GM08714 (cell line): ENCODE measurements at regions not wholly inside any gene's neighbourhood (a gene's known extent, or its start where the extent isn't known, plus 50 kb on each side); places are given as distances from the start of the nearest gene placed in this dataset.

Experiments used
- H3K4me3 ChIP-seq: fragments of 200-500 bp; sonication (Bioruptor generic); 2 replicates; pipeline ENCODE4 v1.5.1; 2014; ENCODE audit warnings: mild to moderate bottlenecking, low read length, inconsistent platforms
- ZNF274 ChIP-seq: IDR thresholded peaks from 2 replicates; pipeline ENCODE4 v1.6.1; 2012; ENCODE audit warnings: mild to moderate bottlenecking, low read depth, low read length

GRCh38 chr5:152804179-152804578 lies 399.1 kb upstream of the NMUR2 start:
- no peak for TF ChIP-seq ZNF274
- H3K4me3 ChIP-seq, result no peak overlapping the region

GRCh38 chr5:152811988-152812387 lies 406.9 kb upstream of the NMUR2 start:
- H3K4me3 ChIP-seq, result no peak overlapping the region

GRCh38 chr5:152813526-152813925 lies 408.4 kb upstream of the NMUR2 start:
- no peak for TF ChIP-seq ZNF274

More at GRCh38 chr5:152811988-152812387, 406.9 kb upstream of the NMUR2 start:
- no peak for TF ChIP-seq ZNF274

GRCh38 chr5:152819891-152820290 lies 414.8 kb upstream of the NMUR2 start:
- H3K4me3 ChIP-seq, result no peak overlapping the region
- TF ChIP-seq ZNF274, result no peak

More at GRCh38 chr5:152813526-152813925, 408.4 kb upstream of the NMUR2 start:
- no peak overlapping the region for H3K4me3 ChIP-seq

GRCh38 chr5:152824316-152824715 lies 419.2 kb upstream of the NMUR2 start:
- TF ChIP-seq ZNF274, result no peak
- no peak overlapping the region for H3K4me3 ChIP-seq

- no peak for TF ChIP-seq ZNF274
- no peak overlapping the region for H3K4me3 ChIP-seq
Observed at GRCh38 chr5:152838241-152838786, 433.2 kb upstream of the NMUR2 start.

GRCh38 chr5:152844713-152845112 lies 439.6 kb upstream of the NMUR2 start:
- TF ChIP-seq ZNF274, result no peak
- H3K4me3 ChIP-seq, result no peak overlapping the region

GRCh38 chr5:152853361-152853760 lies 448.3 kb upstream of the NMUR2 start:
- no peak for TF ChIP-seq ZNF274

GRCh38 chr5:152855441-152855840 lies 450.4 kb upstream of the NMUR2 start:
- no peak for TF ChIP-seq ZNF274
- H3K4me3 ChIP-seq, result no peak overlapping the region

More at GRCh38 chr5:152853361-152853760, 448.3 kb upstream of the NMUR2 start:
- H3K4me3 ChIP-seq, result no peak overlapping the region

- no peak for TF ChIP-seq ZNF274
- no peak overlapping the region for H3K4me3 ChIP-seq
Observed at GRCh38 chr5:152861231-152861630, 456.2 kb upstream of the NMUR2 start.

- H3K4me3 ChIP-seq, result no peak overlapping the region
- no peak for TF ChIP-seq ZNF274
Observed at GRCh38 chr5:152864447-152864846, 459.4 kb upstream of the NMUR2 start.

GRCh38 chr5:152864991-152865390 lies 459.9 kb upstream of the NMUR2 start:
- H3K4me3 ChIP-seq, result no peak overlapping the region
- no peak for TF ChIP-seq ZNF274

GRCh38 chr5:152869971-152870370 lies 464.9 kb upstream of the NMUR2 start:
- TF ChIP-seq ZNF274, result no peak
- H3K4me3 ChIP-seq, result no peak overlapping the region

- H3K4me3 ChIP-seq, result no peak overlapping the region
- no peak for TF ChIP-seq ZNF274
Observed at GRCh38 chr5:152882621-152883020, 477.5 kb upstream of the NMUR2 start.

- TF ChIP-seq ZNF274, result no peak
- no peak overlapping the region for H3K4me3 ChIP-seq
Observed at GRCh38 chr5:152883066-152883775, 478.1 kb upstream of the NMUR2 start.

- H3K4me3 ChIP-seq, result no peak overlapping the region
- no peak for TF ChIP-seq ZNF274
Observed at GRCh38 chr5:152884006-152884405, 478.9 kb upstream of the NMUR2 start.

GRCh38 chr5:152900332-152900731 lies 495.3 kb upstream of the NMUR2 start:
- no peak overlapping the region for H3K4me3 ChIP-seq
- TF ChIP-seq ZNF274, result no peak
